Heart left ventricle (tissue), 13 donors: ENCODE measurements at regions not wholly inside any gene's neighbourhood (a gene's known extent, or its start where the extent isn't known, plus 50 kb on each side); places are given as distances from the start of the nearest gene placed in this dataset.

Source experiments
- CTCF ChIP-seq, 12 donors: fragments of 200-600 bp; sonication (generic) in 4 of 12; IDR thresholded peaks; one replicate each; pipeline versions ENCODE4 v1.5.0 to v1.8.0; 2018 to 2022; ENCODE audit warnings: antibody characterized with exemption in 12 of 12, mild to moderate bottlenecking in 5 of 12
- POLR2A ChIP-seq, 2 donors: fragments of 450-650 bp; IDR thresholded peaks; one replicate each; pipeline ENCODE4 v1.6.1; 2017; ENCODE audit warnings: antibody characterized with exemption in 2 of 2, mild to moderate bottlenecking in 2 of 2, moderate library complexity in 2 of 2
- donor health status: ischemic (EF 13 %, LVEDD 7.1; RV severe dilation, severe dysfunction).
- donor health status: DM: no; HTN: yes; CAD: no.
- donor health status: DM: no; HTN: no; CAD: no.
- donor health status: ischemic (EF 25% LVEDD 6.9; RV normal size, moderate dysfunction).
- donor health status: ischemic (EF 25% LVEDD 5.7; RV mildly dilated, moderate dysfunction).
- donor health status: ischemic (EF 35%, LVEDD 5.7; RV mildly dilated, moderate dysfunction).
- donor health status: nonischemic (EF 11% LVEDD 7.7; RV severe dilation, severe dysfunction).
- donor health status: DM: yes; HTN: yes; CAD: no.
- donor health status: PGD.
- donor health status: ischemic (EF 29% LVEDD 5.4; RV normal size, mild dysfunction).
- donor health status: nonischemic (EF 23%, LVEDD 6.1; RV moderate dilation, normal function).

GRCh38 chr21:29245104-29245643 lies 53.5 kb upstream of the BACH1 start:
- TF ChIP-seq CTCF (IDR thresholded peaks at IDR 0.05) (no peak), POLR2A (IDR thresholded peaks at IDR 0.05) (no peak)
